Neural cell (in vitro differentiated cells): ENCODE measurements at regions not wholly inside any gene's neighbourhood (a gene's known extent, or its start where the extent isn't known, plus 50 kb on each side); places are given as distances from the start of the nearest gene placed in this dataset.
"Not testable (repeated sequence)": the region's sequence is repeated elsewhere in the genome, so short reads cannot be mapped to it uniquely, and the experiment has no call there.

Experiments
- H2AFZ ChIP-seq: fragments of 200-600, 300-800 bp; sonication (generic), shearing (Covaris generic); 2 replicates; pipeline ENCODE4 v1.6.0; 2014; ENCODE audit warnings: low read depth, mild to moderate bottlenecking, antibody characterized with exemption, low read length, moderate library complexity
- H3F3A ChIP-seq: fragments of 200-600 bp; shearing (Covaris generic); 2 replicates; pipeline ENCODE4 v1.6.1; 2016; ENCODE audit warnings: mild to moderate bottlenecking, moderate library complexity, mixed read lengths, antibody characterized with exemption, low read length; ENCODE audit not compliant: insufficient read depth, poor library complexity, severe bottlenecking
- H3K27ac ChIP-seq: fragments of 200-600, 300-800 bp; sonication (generic), shearing (Covaris generic); 2 replicates; pipeline ENCODE4 v1.5.1; 2014; ENCODE audit warnings: mild to moderate bottlenecking, low read length, moderate library complexity
- H3K27me3 ChIP-seq: fragments of 300-800, 200-600 bp; sonication (generic), shearing (Covaris generic); 2 replicates; pipeline ENCODE4 v1.6.0; 2014; ENCODE audit warnings: mild to moderate bottlenecking, low read depth, low read length, moderate library complexity; ENCODE audit not compliant: insufficient read depth
- H3K36me3 ChIP-seq: fragments of 300-800, 200-600 bp; sonication (generic), shearing (Covaris generic); 2 replicates; pipeline ENCODE4 v1.5.1; 2014; ENCODE audit warnings: mild to moderate bottlenecking, antibody characterized with exemption, low read length, moderate library complexity; ENCODE audit not compliant: insufficient read depth
- H3K4me2 ChIP-seq: fragments of 300-800, 200-600 bp; sonication (generic), shearing (Covaris generic); 2 replicates; pipeline ENCODE4 v1.6.0; 2014; ENCODE audit warnings: mild to moderate bottlenecking, low read length
- H3K4me3 ChIP-seq: fragments of 300-800, 200-600 bp; sonication (generic), shearing (Covaris generic); 2 replicates; pipeline ENCODE4 v1.5.1; 2014; ENCODE audit warnings: mild to moderate bottlenecking, low read length, moderate library complexity
- H3K79me2 ChIP-seq: fragments of 200-600 bp; shearing (Covaris generic); replicated peaks from 2 replicates; pipeline ENCODE4 v1.6.0; 2014; ENCODE audit warnings: mild to moderate bottlenecking, low read length, moderate library complexity; ENCODE audit not compliant: insufficient read depth
- H3K9ac ChIP-seq: fragments of 300-800, 200-600 bp; sonication (generic), shearing (Covaris generic); 2 replicates; pipeline ENCODE4 v1.6.1; 2016; ENCODE audit warnings: mild to moderate bottlenecking, low read length, mixed read lengths
- H3K9me2 ChIP-seq: fragments of 200-600 bp; shearing (Covaris generic); 2 replicates; pipeline ENCODE4 v1.6.1; 2016; ENCODE audit warnings: mild to moderate bottlenecking, low read length, mixed read lengths; ENCODE audit not compliant: insufficient read depth
- H3K9me3 ChIP-seq: fragments of 200-600, 300-800 bp; sonication (generic), shearing (Covaris generic); 2 replicates; pipeline ENCODE4 v1.6.1; 2016; ENCODE audit warnings: mild to moderate bottlenecking, mixed run types, low read length, moderate library complexity, mixed read lengths
- H4K20me1 ChIP-seq: fragments of 200-600 bp; shearing (Covaris generic); 2 replicates; pipeline ENCODE4 v1.6.1; 2016; ENCODE audit warnings: mild to moderate bottlenecking, mixed run types; ENCODE audit not compliant: insufficient read depth

GRCh38 chr5:177883295-177883694 is 100.6 kb upstream of the FAM153A start:
- not testable (repeated sequence) for H3K79me2 ChIP-seq, H3K4me3 ChIP-seq, H3K9me3 ChIP-seq, H3K4me2 ChIP-seq, H3K9ac ChIP-seq, H3K27me3 ChIP-seq, H2AFZ ChIP-seq, H3K36me3 ChIP-seq, H4K20me1 ChIP-seq, H3F3A ChIP-seq, H3K9me2 ChIP-seq, H3K27ac ChIP-seq

GRCh38 chr5:177875900-177876238 is 93.2 kb upstream of the FAM153A start:
- H4K20me1 ChIP-seq, H3K27ac ChIP-seq, H3K27me3 ChIP-seq, H3K9ac ChIP-seq, H3K36me3 ChIP-seq, H3K4me2 ChIP-seq, H3K79me2 ChIP-seq, H3K9me2 ChIP-seq, H3K9me3 ChIP-seq, H3F3A ChIP-seq, H2AFZ ChIP-seq: not testable (repeated sequence)
- peak overlapping the region; percentile 53 for H3K4me3 ChIP-seq

GRCh38 chr5:177875013-177875899 is 92.6 kb upstream of the FAM153A start:
- not testable (repeated sequence) for H3K9me2 ChIP-seq, H3K27me3 ChIP-seq, H4K20me1 ChIP-seq, H2AFZ ChIP-seq, H3K4me2 ChIP-seq, H3K36me3 ChIP-seq, H3K27ac ChIP-seq, H3F3A ChIP-seq, H3K9ac ChIP-seq, H3K9me3 ChIP-seq, H3K79me2 ChIP-seq
- peak overlapping the region; percentile 53 for H3K4me3 ChIP-seq

- not testable (repeated sequence) for H3K9ac ChIP-seq, H3K4me3 ChIP-seq, H2AFZ ChIP-seq, H3F3A ChIP-seq, H3K27ac ChIP-seq, H3K36me3 ChIP-seq, H3K27me3 ChIP-seq, H3K4me2 ChIP-seq, H4K20me1 ChIP-seq, H3K9me3 ChIP-seq, H3K79me2 ChIP-seq, H3K9me2 ChIP-seq
Measured at GRCh38 chr5:177863822-177864446, 81.2 kb upstream of the FAM153A start.

- H3K36me3 ChIP-seq, H3K4me3 ChIP-seq, H3F3A ChIP-seq, H4K20me1 ChIP-seq, H3K27me3 ChIP-seq, H3K27ac ChIP-seq, H2AFZ ChIP-seq, H3K4me2 ChIP-seq, H3K9me2 ChIP-seq, H3K79me2 ChIP-seq, H3K9me3 ChIP-seq, H3K9ac ChIP-seq: not testable (repeated sequence)
Measured at GRCh38 chr5:177857642-177858200, 75.0 kb upstream of the FAM153A start.

- H3K9ac ChIP-seq, H3K79me2 ChIP-seq, H3K9me3 ChIP-seq, H3K4me2 ChIP-seq, H3K27me3 ChIP-seq, H4K20me1 ChIP-seq, H3K27ac ChIP-seq, H2AFZ ChIP-seq, H3K4me3 ChIP-seq, H3F3A ChIP-seq, H3K9me2 ChIP-seq, H3K36me3 ChIP-seq: not testable (repeated sequence)
Measured at GRCh38 chr5:177856474-177856873, 73.8 kb upstream of the FAM153A start.

GRCh38 chr5:177847914-177848313 is 65.2 kb upstream of the FAM153A start:
- H3K79me2 ChIP-seq, H3K36me3 ChIP-seq, H3K27ac ChIP-seq, H4K20me1 ChIP-seq, H3K9me3 ChIP-seq, H3K9ac ChIP-seq, H2AFZ ChIP-seq, H3K27me3 ChIP-seq, H3K9me2 ChIP-seq, H3K4me3 ChIP-seq, H3F3A ChIP-seq, H3K4me2 ChIP-seq: not testable (repeated sequence)

- not testable (repeated sequence) for H4K20me1 ChIP-seq, H3K4me3 ChIP-seq, H3K4me2 ChIP-seq, H3K9ac ChIP-seq, H2AFZ ChIP-seq, H3K9me3 ChIP-seq, H3K36me3 ChIP-seq, H3K27me3 ChIP-seq, H3K9me2 ChIP-seq, H3K79me2 ChIP-seq, H3F3A ChIP-seq, H3K27ac ChIP-seq
Measured at GRCh38 chr5:177846598-177846997, 63.9 kb upstream of the FAM153A start.
